ENCODE measurements at regions not wholly inside any gene's neighbourhood (a gene's known extent, or its start where the extent isn't known, plus 50 kb on each side); places are given as distances from the start of the nearest gene placed in this dataset.

DNA sequence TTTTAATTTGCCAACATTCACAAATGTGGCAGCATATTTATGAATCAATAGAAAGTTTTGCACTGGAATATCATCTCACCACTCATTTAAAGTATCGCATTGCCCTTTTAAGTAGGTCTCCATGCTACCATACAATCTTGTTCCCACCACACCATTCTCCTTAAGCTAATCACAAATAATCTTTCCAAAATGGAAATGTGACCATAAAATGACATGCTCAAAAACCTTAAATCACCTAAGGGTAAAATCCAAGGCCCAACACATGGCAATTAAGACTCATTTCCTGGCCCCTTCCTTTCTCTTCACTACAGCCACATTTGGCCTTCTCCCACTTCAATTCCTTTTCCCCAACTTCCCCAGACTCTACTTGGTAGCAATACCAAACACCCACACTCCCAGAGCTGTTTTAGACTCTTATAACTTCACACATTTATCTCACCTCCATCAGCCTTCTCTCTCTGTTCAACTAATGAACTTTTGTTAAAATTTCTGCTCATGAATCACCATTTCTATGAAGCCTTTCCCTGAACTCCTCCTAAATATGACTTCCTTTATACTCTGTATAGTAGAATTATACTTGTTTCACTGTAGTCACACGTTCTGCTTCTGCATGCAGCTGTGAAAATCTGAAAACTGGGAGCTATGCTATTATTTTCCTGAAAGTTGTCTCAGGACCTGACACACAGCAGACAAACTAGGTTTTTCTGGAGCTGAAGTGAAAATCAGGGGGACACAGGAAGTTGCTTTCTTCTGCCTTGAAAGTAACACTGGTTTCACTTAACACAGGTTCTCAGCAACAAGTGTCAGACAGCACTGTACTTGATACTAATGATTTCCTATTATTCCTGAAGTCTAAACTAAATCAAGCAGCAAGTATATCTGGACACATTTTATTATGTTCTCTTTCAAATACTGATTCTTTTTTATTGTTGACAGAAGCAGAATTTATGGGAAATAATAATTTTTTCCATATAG, 303.9 kb downstream of the ZEB2 start:
- DNase-seq (ENCODE audit: low spot score), result peak; percentile 31

DNA sequence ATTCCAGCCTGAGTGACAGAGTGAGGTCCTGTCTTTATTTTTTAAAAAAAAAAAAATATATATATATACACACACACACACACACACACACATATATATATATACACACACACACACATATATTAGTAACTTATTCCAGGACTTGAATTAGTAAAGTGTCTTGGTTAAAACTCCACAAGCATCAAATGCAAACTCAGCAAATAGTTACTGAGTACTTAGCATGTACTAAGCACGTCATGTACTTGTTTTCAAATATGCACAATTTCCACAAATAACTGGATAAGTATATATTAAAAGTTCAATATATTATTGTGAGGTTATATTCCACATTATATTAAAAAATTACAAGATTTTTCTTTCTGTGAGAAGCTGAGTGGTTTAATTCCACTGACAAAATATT, 304.7 kb downstream of the ZEB2 start:
- no peak for DNase-seq (ENCODE audit: low spot score)
- TF ChIP-seq, protein P1, sequence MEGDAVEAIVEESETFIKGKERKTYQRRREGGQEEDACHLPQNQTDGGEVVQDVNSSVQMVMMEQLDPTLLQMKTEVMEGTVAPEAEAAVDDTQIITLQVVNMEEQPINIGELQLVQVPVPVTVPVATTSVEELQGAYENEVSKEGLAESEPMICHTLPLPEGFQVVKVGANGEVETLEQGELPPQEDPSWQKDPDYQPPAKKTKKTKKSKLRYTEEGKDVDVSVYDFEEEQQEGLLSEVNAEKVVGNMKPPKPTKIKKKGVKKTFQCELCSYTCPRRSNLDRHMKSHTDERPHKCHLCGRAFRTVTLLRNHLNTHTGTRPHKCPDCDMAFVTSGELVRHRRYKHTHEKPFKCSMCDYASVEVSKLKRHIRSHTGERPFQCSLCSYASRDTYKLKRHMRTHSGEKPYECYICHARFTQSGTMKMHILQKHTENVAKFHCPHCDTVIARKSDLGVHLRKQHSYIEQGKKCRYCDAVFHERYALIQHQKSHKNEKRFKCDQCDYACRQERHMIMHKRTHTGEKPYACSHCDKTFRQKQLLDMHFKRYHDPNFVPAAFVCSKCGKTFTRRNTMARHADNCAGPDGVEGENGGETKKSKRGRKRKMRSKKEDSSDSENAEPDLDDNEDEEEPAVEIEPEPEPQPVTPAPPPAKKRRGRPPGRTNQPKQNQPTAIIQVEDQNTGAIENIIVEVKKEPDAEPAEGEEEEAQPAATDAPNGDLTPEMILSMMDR (IDR thresholded peaks at IDR 0.05; ENCODE audit: extremely low read depth, missing control alignments), result no peak

More for the DNA sequence above, 303.9 kb downstream of the ZEB2 start:
- TF ChIP-seq, protein P1 (IDR thresholded peaks at IDR 0.05; ENCODE audit: extremely low read depth, missing control alignments), result no peak

DNA sequence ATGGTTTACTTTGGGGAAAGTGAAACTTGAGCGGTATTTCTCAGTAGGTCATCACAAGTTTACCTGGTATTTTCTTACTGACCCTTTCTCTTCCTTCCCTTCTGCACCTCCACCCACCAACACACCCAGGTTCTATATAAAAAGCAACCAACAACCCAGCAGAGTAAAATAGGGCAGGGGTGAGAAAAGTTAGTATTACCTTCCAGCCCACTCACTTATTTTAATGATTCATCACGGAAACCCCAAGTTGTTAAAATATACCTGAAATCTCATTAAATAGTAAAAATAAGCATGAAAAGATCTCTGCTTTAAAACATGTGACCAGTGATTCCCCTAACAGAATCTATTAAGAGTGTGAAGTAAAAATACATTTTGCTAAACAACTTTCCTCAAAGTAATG, 306.1 kb downstream of the ZEB2 start:
- TF ChIP-seq, protein P1 (IDR thresholded peaks at IDR 0.05; ENCODE audit: extremely low read depth, missing control alignments), result no peak
- DNase-seq (ENCODE audit: low spot score), result peak; percentile 63

DNA sequence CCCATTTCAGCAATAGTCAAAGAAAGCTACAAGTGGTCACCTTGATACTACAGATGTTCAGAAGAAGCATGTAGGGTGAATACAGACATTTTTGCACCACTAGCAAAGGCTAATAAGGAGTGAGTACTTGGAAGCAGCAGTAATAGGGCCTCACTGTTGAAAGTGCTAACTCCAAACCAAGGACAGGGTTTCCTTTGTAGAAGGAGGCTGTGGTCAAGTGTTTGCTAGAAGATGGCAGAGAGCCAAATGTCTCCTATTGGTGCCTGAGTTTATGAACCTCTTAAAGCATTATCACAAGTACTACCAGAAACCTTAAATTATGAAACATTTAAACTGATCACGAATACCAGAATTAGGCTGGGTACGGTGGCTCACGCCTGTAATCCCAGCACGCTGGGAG, 308.1 kb downstream of the ZEB2 start:
- TF ChIP-seq, protein P1 (IDR thresholded peaks at IDR 0.05; ENCODE audit: extremely low read depth, missing control alignments), result no peak
- DNase-seq (ENCODE audit: low spot score), result no peak

DNA sequence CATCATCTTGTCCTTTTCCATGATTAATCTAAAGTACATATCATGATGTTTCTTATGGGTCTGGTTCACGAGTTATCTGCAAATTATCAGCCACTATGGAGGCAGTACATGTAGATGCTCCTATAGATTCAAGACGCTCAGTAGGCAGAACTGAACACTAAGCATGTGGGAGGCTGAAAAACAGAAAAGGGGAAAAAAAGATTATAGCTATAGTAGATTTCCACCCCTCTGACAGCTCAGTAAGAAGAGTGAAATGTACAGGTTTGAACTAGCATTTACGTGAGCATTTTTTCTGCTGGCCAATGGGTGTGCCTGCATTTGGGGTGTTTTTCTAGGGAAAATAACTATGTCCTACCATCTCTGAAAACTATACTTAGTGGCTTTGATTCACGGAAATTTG, 308.9 kb downstream of the ZEB2 start:
- TF ChIP-seq, protein P1 (IDR thresholded peaks at IDR 0.05; ENCODE audit: extremely low read depth, missing control alignments), result no peak
- no peak for DNase-seq (ENCODE audit: low spot score)

DNA sequence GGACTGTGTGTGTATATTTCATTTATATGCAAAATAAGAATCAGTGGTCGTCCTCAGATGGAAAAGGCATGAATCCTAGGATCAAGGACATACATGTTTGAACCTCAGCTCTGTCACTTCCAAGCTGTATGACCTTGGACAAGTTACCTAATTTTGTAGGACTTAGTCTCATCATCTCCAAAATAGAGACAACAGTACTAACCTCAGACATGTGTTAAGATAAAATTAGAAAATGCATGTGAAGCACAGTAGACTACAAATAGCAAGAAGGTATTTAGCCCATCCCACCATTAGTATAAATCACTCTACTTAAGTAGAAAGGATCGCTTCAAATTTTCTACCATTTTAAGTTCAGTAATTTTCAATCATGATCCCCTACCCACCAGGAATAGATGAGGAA, 309.8 kb downstream of the ZEB2 start:
- DNase-seq (ENCODE audit: low spot score), result no peak

DNA sequence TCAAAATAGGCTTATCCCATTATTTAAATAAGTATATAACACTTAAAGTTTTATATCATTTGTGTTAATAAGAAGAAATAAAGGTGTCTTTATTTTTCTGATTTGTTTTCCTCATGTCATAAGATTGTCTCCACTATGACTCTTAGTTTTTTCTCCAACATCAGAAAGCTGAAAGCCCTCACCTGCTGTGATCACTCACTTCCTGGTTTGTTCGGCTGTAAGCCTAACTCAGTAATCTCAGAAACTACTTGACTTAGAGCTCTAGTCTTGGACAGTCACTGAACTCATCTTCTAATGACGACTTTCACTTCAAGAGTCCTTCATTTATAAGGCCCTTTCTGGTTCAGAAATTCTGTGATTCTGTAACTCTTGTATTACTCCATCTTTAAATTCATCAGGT, 311.0 kb downstream of the ZEB2 start:
- no peak for DNase-seq (ENCODE audit: low spot score)
- TF ChIP-seq, protein P1 (IDR thresholded peaks at IDR 0.05; ENCODE audit: extremely low read depth, missing control alignments), result no peak

More for the DNA sequence above, 309.8 kb downstream of the ZEB2 start:
- TF ChIP-seq, protein P1 (IDR thresholded peaks at IDR 0.05; ENCODE audit: extremely low read depth, missing control alignments), result no peak

All from GM20000 (cell line).